ENCODE measurements at regions not wholly inside any gene's neighbourhood (a gene's known extent, or its start where the extent isn't known, plus 50 kb on each side); places are given as distances from the start of the nearest gene placed in this dataset.
"Not testable (repeated sequence)": the region's sequence is repeated elsewhere in the genome, so short reads cannot be mapped to it uniquely, and the experiment has no call there.

DNA sequence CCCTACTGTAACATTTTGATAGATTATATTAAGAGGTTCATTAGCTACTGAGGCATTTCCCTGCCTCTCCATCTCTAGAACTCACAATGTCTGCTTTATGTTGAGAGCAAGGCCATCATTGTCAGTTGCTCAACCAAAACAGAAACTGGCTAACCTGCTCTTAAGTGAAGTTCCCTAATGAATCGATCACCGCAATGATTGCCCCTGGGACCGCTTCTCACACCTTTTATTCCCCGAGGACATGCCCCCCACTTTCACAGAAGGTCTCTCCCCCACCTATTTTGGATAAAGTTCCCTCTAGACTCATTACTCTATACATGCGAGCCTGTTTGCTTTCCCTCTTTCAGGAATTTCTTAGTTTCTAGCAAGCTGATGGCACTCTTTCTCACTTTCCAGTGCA lies 108.8 kb downstream of the FAM217A start:
- WGBS, 2 donors: 69 to 92% methylated on average over 5 of the region's 5 CpGs
- H3K4me1 ChIP-seq: no peaks in the 10 kb centered on the region
- no peak overlapping the region for H3K27ac ChIP-seq
- H3K9me3 ChIP-seq: no peaks in the 10 kb centered on the region
- H3K36me3 ChIP-seq (replicated peaks in 1 of 2; ENCODE audit: insufficient read depth in 1 of 2, low read depth in 2 of 2): no peaks in the 10 kb centered on the region
- no peak for DNase-seq
- TF ChIP-seq POLR2A (IDR thresholded peaks at IDR 0.05): no peak
- TF ChIP-seq, protein P1, sequence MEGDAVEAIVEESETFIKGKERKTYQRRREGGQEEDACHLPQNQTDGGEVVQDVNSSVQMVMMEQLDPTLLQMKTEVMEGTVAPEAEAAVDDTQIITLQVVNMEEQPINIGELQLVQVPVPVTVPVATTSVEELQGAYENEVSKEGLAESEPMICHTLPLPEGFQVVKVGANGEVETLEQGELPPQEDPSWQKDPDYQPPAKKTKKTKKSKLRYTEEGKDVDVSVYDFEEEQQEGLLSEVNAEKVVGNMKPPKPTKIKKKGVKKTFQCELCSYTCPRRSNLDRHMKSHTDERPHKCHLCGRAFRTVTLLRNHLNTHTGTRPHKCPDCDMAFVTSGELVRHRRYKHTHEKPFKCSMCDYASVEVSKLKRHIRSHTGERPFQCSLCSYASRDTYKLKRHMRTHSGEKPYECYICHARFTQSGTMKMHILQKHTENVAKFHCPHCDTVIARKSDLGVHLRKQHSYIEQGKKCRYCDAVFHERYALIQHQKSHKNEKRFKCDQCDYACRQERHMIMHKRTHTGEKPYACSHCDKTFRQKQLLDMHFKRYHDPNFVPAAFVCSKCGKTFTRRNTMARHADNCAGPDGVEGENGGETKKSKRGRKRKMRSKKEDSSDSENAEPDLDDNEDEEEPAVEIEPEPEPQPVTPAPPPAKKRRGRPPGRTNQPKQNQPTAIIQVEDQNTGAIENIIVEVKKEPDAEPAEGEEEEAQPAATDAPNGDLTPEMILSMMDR (IDR thresholded peaks at IDR 0.05): no peak
- ATAC-seq: no peak
- H3K4me3 ChIP-seq: no peak overlapping the region
- H3K27me3 ChIP-seq: no peaks in the 10 kb centered on the region
- intact Hi-C loops (cut with DNase I): no loop called here

DNA sequence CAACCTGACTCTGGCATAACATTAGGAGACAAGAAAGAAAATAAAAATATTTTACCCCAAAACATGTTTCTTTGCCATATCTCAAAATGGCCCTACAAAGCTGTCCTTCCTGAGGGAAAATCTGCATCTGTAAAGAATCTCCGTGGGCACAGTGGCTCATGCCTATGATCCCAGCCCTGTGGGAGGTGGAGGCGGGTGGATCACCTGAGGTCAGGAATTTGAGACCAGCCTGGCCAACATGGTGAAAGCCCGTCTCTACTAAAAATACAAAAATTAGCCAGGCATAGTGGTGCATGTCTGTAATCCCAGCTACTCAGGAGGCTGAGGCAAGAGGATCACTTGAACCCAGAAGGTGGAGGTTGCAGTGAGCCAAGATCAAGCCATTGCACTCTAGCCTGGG lies 105.8 kb downstream of the FAM217A start:
- H3K4me1 ChIP-seq; intact Hi-C loops (cut with DNase I); H3K36me3 ChIP-seq (replicated peaks in 1 of 2; ENCODE audit: insufficient read depth in 1 of 2, low read depth in 2 of 2); ATAC-seq; DNase-seq; H3K4me3 ChIP-seq; H3K27ac ChIP-seq; H3K27me3 ChIP-seq; H3K9me3 ChIP-seq: not testable (repeated sequence)
- WGBS, 2 donors: 78 to 93% methylated on average over 3 of the region's 3 CpGs

DNA sequence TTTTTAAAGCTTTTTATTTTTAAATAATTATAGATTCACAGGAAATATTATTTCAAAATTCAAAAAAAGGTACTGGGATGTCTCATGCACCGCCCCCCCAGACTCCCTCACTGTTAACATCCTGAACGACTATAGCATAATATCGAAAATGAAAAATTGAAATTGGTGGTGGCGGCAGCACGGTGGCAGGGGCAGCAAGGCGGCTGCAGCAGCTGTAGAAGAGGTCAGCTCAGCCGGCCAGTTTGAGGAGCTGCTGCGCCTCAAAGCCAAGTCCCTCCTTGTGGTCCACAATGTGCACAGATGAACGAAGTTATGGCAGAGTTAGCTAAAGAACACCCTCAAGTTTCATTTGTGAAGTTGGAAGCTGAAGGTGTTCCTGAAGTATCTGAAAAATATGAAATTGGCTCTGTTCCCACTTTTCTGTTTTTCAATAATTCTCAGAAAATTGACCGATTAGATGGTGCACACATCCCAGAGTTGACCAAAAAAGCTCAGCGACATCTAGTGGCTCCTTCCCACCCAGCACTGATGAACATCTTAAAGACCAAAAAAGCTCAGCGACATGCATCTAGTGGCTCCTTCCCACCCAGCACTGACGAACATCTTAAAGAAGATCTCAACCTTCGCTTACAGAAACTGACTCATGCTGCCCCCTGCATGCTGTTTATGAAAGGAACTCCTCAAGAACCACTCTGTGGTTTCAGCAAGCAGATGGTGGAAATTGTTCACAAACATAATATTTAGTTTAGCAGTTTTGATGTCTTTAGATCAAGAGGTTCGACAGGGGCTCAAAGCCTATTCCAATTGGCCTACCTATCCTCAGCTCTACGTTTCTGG lies 100.8 kb downstream of the FAM217A start:
- Histone ChIP-seq H3K4me1 (no peaks in the 10 kb centered on the region), H3K27me3 (no peaks in the 10 kb centered on the region), H3K9me3 (no peaks in the 10 kb centered on the region), H3K36me3 (replicated peaks in 1 of 2; ENCODE audit: insufficient read depth in 1 of 2, low read depth in 2 of 2) (no peaks in the 10 kb centered on the region), H3K4me3 (no peak overlapping the region), H3K27ac (no peak overlapping the region)
- no peak for ATAC-seq
- intact Hi-C loops (cut with DNase I): no loop called here
- peak in 3 of 4 donors; percentile 12 to 33 (median 13) for DNase-seq
- TF ChIP-seq, protein P1 (IDR thresholded peaks at IDR 0.05): peak in 6 of 7 experiments; percentile 13 to 43 (median 35)
- TF ChIP-seq POLR2A (IDR thresholded peaks at IDR 0.05): no peak
- 57 to 70% methylated on average over 16 of the region's 16 CpGs for WGBS, 2 donors

DNA sequence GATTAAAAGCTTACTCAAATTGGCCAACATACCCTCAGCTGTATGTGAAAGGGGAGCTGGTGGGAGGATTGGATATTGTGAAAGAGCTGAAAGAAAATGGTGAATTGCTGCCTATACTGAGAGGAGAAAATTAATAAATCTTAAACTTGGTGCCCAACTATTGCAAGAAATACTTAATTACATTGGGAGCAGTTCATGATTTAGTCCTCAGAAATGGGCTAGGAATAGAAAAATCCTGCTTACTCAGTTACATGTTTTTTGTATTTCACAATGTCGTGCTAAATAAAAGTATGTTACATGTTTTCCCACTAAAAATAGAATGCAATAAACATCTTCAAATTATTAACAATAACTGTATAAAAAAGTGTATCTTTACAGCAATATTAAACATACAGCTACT lies 100.0 kb downstream of the FAM217A start:
- ATAC-seq; H3K27ac ChIP-seq; H3K9me3 ChIP-seq; H3K27me3 ChIP-seq; H3K36me3 ChIP-seq (replicated peaks in 1 of 2; ENCODE audit: insufficient read depth in 1 of 2, low read depth in 2 of 2); intact Hi-C loops (cut with DNase I); DNase-seq; H3K4me1 ChIP-seq; H3K4me3 ChIP-seq: not testable (repeated sequence)
- 87 to 88% methylated on average over 1 of the region's 1 CpG for WGBS, 2 donors

DNA sequence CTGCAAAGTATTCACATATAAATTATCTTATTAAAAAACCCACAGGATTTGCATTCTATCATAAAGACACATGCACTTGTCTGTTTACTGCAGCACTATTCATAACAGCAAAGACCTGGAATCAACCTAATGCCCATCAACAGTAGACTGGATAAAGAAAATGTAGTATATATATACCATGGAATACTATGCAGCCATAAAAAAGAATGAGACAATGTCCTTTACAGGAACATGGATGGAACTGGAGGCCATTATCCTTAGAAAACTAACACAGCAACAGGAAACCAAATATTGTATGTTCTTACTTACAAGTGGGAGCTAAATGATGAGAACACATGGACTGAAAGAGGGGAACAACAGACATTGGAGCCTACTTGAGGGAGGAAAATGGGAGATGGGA lies 97.0 kb downstream of the FAM217A start:
- H3K4me1 ChIP-seq: peaks cover 7% of the 10 kb centered on the region
- H3K27me3 ChIP-seq: no peaks in the 10 kb centered on the region
- H3K9me3 ChIP-seq: no peaks in the 10 kb centered on the region
- TF ChIP-seq, protein P1 (IDR thresholded peaks at IDR 0.05): no peak
- no peak for TF ChIP-seq POLR2A (IDR thresholded peaks at IDR 0.05)
- no peaks in the 10 kb centered on the region for H3K36me3 ChIP-seq (replicated peaks in 1 of 2; ENCODE audit: insufficient read depth in 1 of 2, low read depth in 2 of 2)
- no peak for ATAC-seq
- H3K27ac ChIP-seq: no peak overlapping the region
- no peak for DNase-seq
- intact Hi-C loops (cut with DNase I): no loop called here
- H3K4me3 ChIP-seq: no peak overlapping the region

DNA sequence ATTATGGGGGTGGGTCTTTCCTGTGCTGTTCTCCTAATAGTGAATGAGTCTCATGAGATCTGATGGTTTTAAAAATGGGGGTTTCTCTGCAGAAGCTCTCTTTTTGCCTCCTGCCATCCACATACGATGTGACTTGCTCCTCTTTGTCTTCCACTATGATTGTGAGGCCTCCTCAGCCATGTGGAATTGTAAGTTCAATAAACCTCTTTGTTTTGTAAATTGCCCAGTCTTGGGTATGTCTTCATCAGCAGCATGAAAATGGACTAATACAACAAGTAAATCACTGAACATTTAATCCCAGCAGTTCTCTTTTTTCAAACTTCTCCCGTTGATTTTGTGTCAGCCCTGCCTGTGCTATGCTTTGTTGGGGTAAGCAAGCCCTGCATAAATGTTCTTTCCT lies 95.2 kb downstream of the FAM217A start:
- intact Hi-C loops (cut with DNase I): no loop called here

More for the DNA sequence above, 95.2 kb downstream of the FAM217A start:
- DNase-seq: no peak
- Histone ChIP-seq H3K4me1 (peaks cover 14% of the 10 kb centered on the region), H3K36me3 (replicated peaks in 1 of 2; ENCODE audit: insufficient read depth in 1 of 2, low read depth in 2 of 2) (no peaks in the 10 kb centered on the region), H3K27me3 (no peaks in the 10 kb centered on the region), H3K27ac (no peak overlapping the region), H3K4me3 (no peak overlapping the region), H3K9me3 (no peaks in the 10 kb centered on the region)
- TF ChIP-seq POLR2A (IDR thresholded peaks at IDR 0.05): no peak
- ATAC-seq: no peak
- 89 to 94% methylated on average over 2 of the region's 2 CpGs for WGBS, 2 donors
